HTR-8/SVneo (cell line): ENCODE measurements at regions not wholly inside any gene's neighbourhood (a gene's known extent, or its start where the extent isn't known, plus 50 kb on each side); places are given as distances from the start of the nearest gene placed in this dataset.

Source experiments
- DNase-seq: peaks from one replicate; pipeline ENCODE4 v3.0.0; 2011; ENCODE audit warnings: low spot score, mixed read lengths; ENCODE audit not compliant: insufficient read length
- FAIRE-seq: peaks from 2 replicates; lab custom pipeline; 2011; peaks lifted over from hg19 to GRCh38; lab: Jason Lieb, UNC

- FAIRE-seq (no peak), DNase-seq (no peak)
These were observed 233.8 kb upstream of the CPEB2 start for GRCh38 chr4:14768449-14768848.

GRCh38 chr4:14769993-14770392 lies 232.3 kb upstream of the CPEB2 start:
- no peak for FAIRE-seq

GRCh38 chr4:14771094-14771493 lies 231.2 kb upstream of the CPEB2 start:
- FAIRE-seq (no peak), DNase-seq (no peak)

More at GRCh38 chr4:14769993-14770392, 232.3 kb upstream of the CPEB2 start:
- DNase-seq: no peak

- no peak for DNase-seq
- FAIRE-seq: no peak
These were observed 230.6 kb upstream of the CPEB2 start for GRCh38 chr4:14771504-14772175.

- DNase-seq: no peak
- FAIRE-seq: no peak
These were observed 229.9 kb upstream of the CPEB2 start for GRCh38 chr4:14772388-14772787.

GRCh38 chr4:14783011-14783877 lies 219.0 kb upstream of the CPEB2 start:
- FAIRE-seq (no peak), DNase-seq (peak; percentile 2)

GRCh38 chr4:14787221-14787620 lies 215.1 kb upstream of the CPEB2 start:
- no peak for FAIRE-seq
- DNase-seq: no peak

GRCh38 chr4:14787894-14788293 lies 214.4 kb upstream of the CPEB2 start:
- DNase-seq (no peak), FAIRE-seq (no peak)

- FAIRE-seq (no peak), DNase-seq (no peak)
These were observed 211.8 kb upstream of the CPEB2 start for GRCh38 chr4:14790494-14790893.

GRCh38 chr4:14792702-14793227 lies 209.5 kb upstream of the CPEB2 start:
- DNase-seq (no peak), FAIRE-seq (no peak)

GRCh38 chr4:14800977-14801376 lies 201.3 kb upstream of the CPEB2 start:
- DNase-seq (no peak), FAIRE-seq (no peak)

- FAIRE-seq: no peak
These were observed 199.7 kb upstream of the CPEB2 start for GRCh38 chr4:14802596-14802995.

GRCh38 chr4:14807856-14808255 lies 194.4 kb upstream of the CPEB2 start:
- DNase-seq: no peak
- no peak for FAIRE-seq

More at GRCh38 chr4:14802596-14802995, 199.7 kb upstream of the CPEB2 start:
- DNase-seq: no peak

- DNase-seq: no peak
- no peak for FAIRE-seq
These were observed 193.1 kb upstream of the CPEB2 start for GRCh38 chr4:14809203-14809602.

- no peak for DNase-seq
- no peak for FAIRE-seq
These were observed 192.2 kb upstream of the CPEB2 start for GRCh38 chr4:14810121-14810520.

- no peak for DNase-seq
- no peak for FAIRE-seq
These were observed 191.7 kb upstream of the CPEB2 start for GRCh38 chr4:14810568-14810967.

- no peak for DNase-seq
- no peak for FAIRE-seq
These were observed 190.2 kb upstream of the CPEB2 start for GRCh38 chr4:14812101-14812500.

- FAIRE-seq (no peak), DNase-seq (no peak)
These were observed 185.5 kb upstream of the CPEB2 start for GRCh38 chr4:14816623-14817261.

- FAIRE-seq (no peak), DNase-seq (no peak)
These were observed 178.1 kb upstream of the CPEB2 start for GRCh38 chr4:14824189-14824588.

GRCh38 chr4:14827111-14827510 lies 175.2 kb upstream of the CPEB2 start:
- FAIRE-seq: no peak

GRCh38 chr4:14829795-14830194 lies 172.5 kb upstream of the CPEB2 start:
- DNase-seq: no peak
- no peak for FAIRE-seq

More at GRCh38 chr4:14827111-14827510, 175.2 kb upstream of the CPEB2 start:
- no peak for DNase-seq
